ENCODE measurements at regions not wholly inside any gene's neighbourhood (a gene's known extent, or its start where the extent isn't known, plus 50 kb on each side); places are given as distances from the start of the nearest gene placed in this dataset.

DNA sequence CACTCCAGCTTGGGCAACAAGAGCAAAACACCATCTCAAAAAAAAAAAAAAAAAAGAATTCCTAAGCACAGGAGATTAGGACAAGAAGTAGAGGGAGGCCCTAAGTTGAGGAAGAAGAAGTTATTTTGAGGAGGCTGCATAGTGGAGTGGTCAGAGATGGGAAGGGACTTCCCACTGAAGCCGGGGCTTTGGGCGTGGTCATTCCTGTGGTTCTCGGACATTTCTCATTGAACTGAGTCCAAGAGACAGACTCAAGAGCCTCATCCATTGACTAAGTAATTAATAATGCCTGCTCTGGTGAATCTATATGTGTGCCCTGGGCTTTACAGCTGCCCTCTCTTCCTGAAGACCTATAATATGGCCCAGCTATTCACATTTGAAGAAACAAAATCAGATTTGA is 53.2 kb upstream of the FTH1 start:
- Histone ChIP-seq H4K20me1 (ENCODE audit: insufficient read depth) (no peaks in the 10 kb centered on the region), H3K27me3 (ENCODE audit: insufficient read depth, low read depth, low read length) (no peaks in the 10 kb centered on the region), H3K36me3 (ENCODE audit: insufficient read depth, low read length) (no peaks in the 10 kb centered on the region), H3K4me3 (ENCODE audit: low read length) (no peak overlapping the region), H3K79me2 (replicated peaks; ENCODE audit: insufficient read depth, low read length) (no peaks in the 10 kb centered on the region), H3K4me2 (ENCODE audit: low read length) (no peak overlapping the region), H3F3A (ENCODE audit: insufficient read depth, low read length, poor library complexity, severe bottlenecking) (no peaks in the 10 kb centered on the region), H2AFZ (ENCODE audit: low read depth, low read length) (no peak overlapping the region), H3K9me3 (ENCODE audit: low read length) (no peaks in the 10 kb centered on the region), H3K27ac (ENCODE audit: low read length) (no peak overlapping the region), H3K9ac (ENCODE audit: low read length) (no peak overlapping the region), H3K9me2 (ENCODE audit: insufficient read depth, low read length) (no peaks in the 10 kb centered on the region)
- TF ChIP-seq EZH2 (IDR thresholded peaks at IDR 0.05; ENCODE audit: borderline replicate concordance, insufficient read depth, low read length, poor library complexity, severe bottlenecking) (no peak), POLR2AphosphoS5 (IDR thresholded peaks at IDR 0.05) (no peak), REST (IDR thresholded peaks at IDR 0.05; ENCODE audit: borderline replicate concordance) (no peak), SMC3 (conservative IDR thresholded peaks at IDR 0.05; ENCODE audit: poor library complexity) (no peak), EP300 (conservative IDR thresholded peaks at IDR 0.05; ENCODE audit: poor library complexity, severe bottlenecking) (no peak), TAF1 (IDR thresholded peaks at IDR 0.05; ENCODE audit: low read depth) (no peak), RAD21 (conservative IDR thresholded peaks at IDR 0.05) (no peak), MXI1 (conservative IDR thresholded peaks at IDR 0.05; ENCODE audit: poor library complexity, severe bottlenecking) (no peak)
- TF ChIP-seq, protein P1, sequence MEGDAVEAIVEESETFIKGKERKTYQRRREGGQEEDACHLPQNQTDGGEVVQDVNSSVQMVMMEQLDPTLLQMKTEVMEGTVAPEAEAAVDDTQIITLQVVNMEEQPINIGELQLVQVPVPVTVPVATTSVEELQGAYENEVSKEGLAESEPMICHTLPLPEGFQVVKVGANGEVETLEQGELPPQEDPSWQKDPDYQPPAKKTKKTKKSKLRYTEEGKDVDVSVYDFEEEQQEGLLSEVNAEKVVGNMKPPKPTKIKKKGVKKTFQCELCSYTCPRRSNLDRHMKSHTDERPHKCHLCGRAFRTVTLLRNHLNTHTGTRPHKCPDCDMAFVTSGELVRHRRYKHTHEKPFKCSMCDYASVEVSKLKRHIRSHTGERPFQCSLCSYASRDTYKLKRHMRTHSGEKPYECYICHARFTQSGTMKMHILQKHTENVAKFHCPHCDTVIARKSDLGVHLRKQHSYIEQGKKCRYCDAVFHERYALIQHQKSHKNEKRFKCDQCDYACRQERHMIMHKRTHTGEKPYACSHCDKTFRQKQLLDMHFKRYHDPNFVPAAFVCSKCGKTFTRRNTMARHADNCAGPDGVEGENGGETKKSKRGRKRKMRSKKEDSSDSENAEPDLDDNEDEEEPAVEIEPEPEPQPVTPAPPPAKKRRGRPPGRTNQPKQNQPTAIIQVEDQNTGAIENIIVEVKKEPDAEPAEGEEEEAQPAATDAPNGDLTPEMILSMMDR (IDR thresholded peaks at IDR 0.05; ENCODE audit: poor library complexity, severe bottlenecking): no peak

GRCh38 chr11:62018981-62019664 is 51.7 kb upstream of the FTH1 start:
- no peaks in the 10 kb centered on the region for H3K27me3 ChIP-seq (ENCODE audit: insufficient read depth, low read depth, low read length)
- H3K9me2 ChIP-seq (ENCODE audit: insufficient read depth, low read length): no peaks in the 10 kb centered on the region
- no peak overlapping the region for H3K4me2 ChIP-seq (ENCODE audit: low read length)
- no peaks in the 10 kb centered on the region for H3K36me3 ChIP-seq (ENCODE audit: insufficient read depth, low read length)
- TF ChIP-seq EP300 (conservative IDR thresholded peaks at IDR 0.05; ENCODE audit: poor library complexity, severe bottlenecking) (no peak), POLR2AphosphoS5 (IDR thresholded peaks at IDR 0.05) (no peak)
- TF ChIP-seq, protein P1 (IDR thresholded peaks at IDR 0.05; ENCODE audit: poor library complexity, severe bottlenecking): no peak
- H3K9me3 ChIP-seq (ENCODE audit: low read length): no peaks in the 10 kb centered on the region
- H3K27ac ChIP-seq (ENCODE audit: low read length): no peak overlapping the region
- no peaks in the 10 kb centered on the region for H4K20me1 ChIP-seq (ENCODE audit: insufficient read depth)
- H3K79me2 ChIP-seq (replicated peaks; ENCODE audit: insufficient read depth, low read length): no peaks in the 10 kb centered on the region
- no peaks in the 10 kb centered on the region for H3F3A ChIP-seq (ENCODE audit: insufficient read depth, low read length, poor library complexity, severe bottlenecking)
- H2AFZ ChIP-seq (ENCODE audit: low read depth, low read length): no peak overlapping the region
- H3K4me3 ChIP-seq (ENCODE audit: low read length): no peak overlapping the region
- no peak overlapping the region for H3K9ac ChIP-seq (ENCODE audit: low read length)

All from neural cell (in vitro differentiated cells).